ENCODE measurements at regions not wholly inside any gene's neighbourhood (a gene's known extent, or its start where the extent isn't known, plus 50 kb on each side); places are given as distances from the start of the nearest gene placed in this dataset.

DNA sequence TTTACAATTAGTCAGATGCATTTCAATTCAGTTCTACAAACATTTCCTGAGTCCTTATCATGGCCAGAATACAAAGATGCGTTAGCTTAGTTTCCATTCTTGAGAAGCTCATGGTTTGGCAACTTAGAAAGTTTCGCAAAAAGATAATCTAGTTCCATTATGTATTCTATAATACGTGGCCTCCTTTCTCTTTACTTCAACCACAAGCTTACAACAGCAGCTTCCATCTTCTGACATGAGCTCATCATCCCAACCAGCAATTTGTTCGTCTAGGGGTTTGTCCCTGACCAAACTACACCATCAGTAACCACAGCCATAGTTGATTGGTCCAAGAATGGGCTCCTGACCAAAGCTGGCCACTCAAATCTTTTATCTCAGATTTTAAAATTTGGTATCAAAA is 267.6 kb upstream of the TBC1D5 start (continued):
- TF ChIP-seq TCF7 (CRISPR knock-in tag; IDR thresholded peaks at IDR 0.05; ENCODE audit: low read depth) (no peak), ZNF232 (CRISPR knock-in tag; IDR thresholded peaks at IDR 0.05) (no peak), ZNF396 (CRISPR knock-in tag; IDR thresholded peaks at IDR 0.05; ENCODE audit: borderline replicate concordance) (no peak), STAT6 (CRISPR knock-in tag; conservative IDR thresholded peaks at IDR 0.05; ENCODE audit: low read depth) (no peak)

DNA sequence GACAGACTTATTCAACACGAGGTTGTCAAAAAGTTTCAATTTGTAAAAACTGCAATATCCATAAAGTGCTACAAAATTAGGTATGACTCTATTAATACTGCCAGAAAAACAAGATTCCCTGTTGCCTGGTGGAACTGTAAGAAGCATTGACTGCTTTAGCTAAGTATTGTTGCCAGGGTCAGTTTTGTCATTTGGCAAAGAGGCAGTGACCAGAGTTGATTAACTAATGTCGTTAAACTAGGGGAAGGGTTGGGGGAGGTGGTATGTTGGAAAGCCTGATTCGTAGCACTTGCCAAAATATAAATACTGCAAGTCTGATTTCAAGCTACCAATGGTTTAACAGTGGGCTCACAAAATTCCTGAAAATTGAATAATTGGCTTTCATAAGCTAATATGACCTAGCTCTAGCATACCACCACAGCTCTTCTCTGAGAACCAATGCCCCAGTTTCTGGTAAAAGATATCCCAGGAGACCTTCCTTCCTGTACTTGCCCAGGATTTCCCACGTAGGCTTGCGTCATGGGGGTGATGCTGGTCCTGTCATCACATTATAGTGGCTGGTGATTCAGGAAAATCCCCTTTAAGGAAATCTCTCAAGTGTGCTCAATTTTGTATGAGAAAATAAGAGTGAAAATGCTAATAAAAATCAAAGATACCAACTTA is 266.4 kb upstream of the TBC1D5 start:
- Mint-ChIP-seq H3K4me3 (no peak overlapping the region), H3K27ac (no peak overlapping the region), H3K27me3 (ENCODE audit: low read depth) (no peaks in the 10 kb centered on the region), H3K4me1 (peaks cover 8% of the 10 kb centered on the region), H3K36me3 (peaks cover 29% of the 10 kb centered on the region), H3K9me3 (peaks cover 31% of the 10 kb centered on the region)
- no peak for ATAC-seq
- no peak for DNase-seq (ENCODE audit: low spot score)
- ChIA-PET POLR2A (no interaction called here), CTCF (no interaction called here)
- TF ChIP-seq ZSCAN18 (CRISPR knock-in tag; IDR thresholded peaks at IDR 0.05) = no peak
- TF ChIP-seq TEAD1 (CRISPR knock-in tag; IDR thresholded peaks at IDR 0.05) = no peak
- TF ChIP-seq, protein P1, sequence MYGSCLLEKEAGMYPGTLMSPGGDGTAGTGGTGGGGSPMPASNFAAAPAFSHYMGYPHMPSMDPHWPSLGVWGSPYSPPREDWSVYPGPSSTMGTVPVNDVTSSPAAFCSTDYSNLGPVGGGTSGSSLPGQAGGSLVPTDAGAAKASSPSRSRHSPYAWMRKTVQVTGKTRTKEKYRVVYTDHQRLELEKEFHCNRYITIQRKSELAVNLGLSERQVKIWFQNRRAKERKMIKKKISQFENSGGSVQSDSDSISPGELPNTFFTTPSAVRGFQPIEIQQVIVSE (CRISPR knock-in tag; IDR thresholded peaks at IDR 0.05; ENCODE audit: borderline replicate concordance) = no peak
- no peak for TF ChIP-seq JUN (CRISPR knock-in tag; IDR thresholded peaks at IDR 0.05)
- no peak for TF ChIP-seq CBFB (CRISPR knock-in tag; IDR thresholded peaks at IDR 0.05; ENCODE audit: low read depth)
- TF ChIP-seq NR1H2 (CRISPR knock-in tag; IDR thresholded peaks at IDR 0.05) = no peak
- TF ChIP-seq TEAD4 (CRISPR knock-in tag; IDR thresholded peaks at IDR 0.05) = no peak
- TF ChIP-seq HMGA2 (CRISPR knock-in tag; IDR thresholded peaks at IDR 0.05) = no peak
- TF ChIP-seq SMAD4 (CRISPR knock-in tag; IDR thresholded peaks at IDR 0.05) = no peak
- TF ChIP-seq, protein P2, sequence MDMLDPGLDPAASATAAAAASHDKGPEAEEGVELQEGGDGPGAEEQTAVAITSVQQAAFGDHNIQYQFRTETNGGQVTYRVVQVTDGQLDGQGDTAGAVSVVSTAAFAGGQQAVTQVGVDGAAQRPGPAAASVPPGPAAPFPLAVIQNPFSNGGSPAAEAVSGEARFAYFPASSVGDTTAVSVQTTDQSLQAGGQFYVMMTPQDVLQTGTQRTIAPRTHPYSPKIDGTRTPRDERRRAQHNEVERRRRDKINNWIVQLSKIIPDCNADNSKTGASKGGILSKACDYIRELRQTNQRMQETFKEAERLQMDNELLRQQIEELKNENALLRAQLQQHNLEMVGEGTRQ (CRISPR knock-in tag; IDR thresholded peaks at IDR 0.05) = no peak
- no peak for TF ChIP-seq SMAD3 (CRISPR knock-in tag; IDR thresholded peaks at IDR 0.05; ENCODE audit: borderline replicate concordance)
- no peak for TF ChIP-seq JAZF1 (CRISPR knock-in tag; IDR thresholded peaks at IDR 0.05)
- TF ChIP-seq ZNF396 (CRISPR knock-in tag; IDR thresholded peaks at IDR 0.05; ENCODE audit: borderline replicate concordance) = no peak
- no peak for TF ChIP-seq GRHL2 (CRISPR knock-in tag; IDR thresholded peaks at IDR 0.05; ENCODE audit: insufficient replicate concordance, severe bottlenecking)
- TF ChIP-seq ZNF232 (CRISPR knock-in tag; IDR thresholded peaks at IDR 0.05) = no peak
- no peak for TF ChIP-seq MAX (CRISPR knock-in tag; IDR thresholded peaks at IDR 0.05)
- no peak for TF ChIP-seq MXD4 (CRISPR knock-in tag; IDR thresholded peaks at IDR 0.05; ENCODE audit: borderline replicate concordance)
- no peak for TF ChIP-seq PRRX2 (CRISPR knock-in tag; IDR thresholded peaks at IDR 0.05)
- TF ChIP-seq, protein P3, sequence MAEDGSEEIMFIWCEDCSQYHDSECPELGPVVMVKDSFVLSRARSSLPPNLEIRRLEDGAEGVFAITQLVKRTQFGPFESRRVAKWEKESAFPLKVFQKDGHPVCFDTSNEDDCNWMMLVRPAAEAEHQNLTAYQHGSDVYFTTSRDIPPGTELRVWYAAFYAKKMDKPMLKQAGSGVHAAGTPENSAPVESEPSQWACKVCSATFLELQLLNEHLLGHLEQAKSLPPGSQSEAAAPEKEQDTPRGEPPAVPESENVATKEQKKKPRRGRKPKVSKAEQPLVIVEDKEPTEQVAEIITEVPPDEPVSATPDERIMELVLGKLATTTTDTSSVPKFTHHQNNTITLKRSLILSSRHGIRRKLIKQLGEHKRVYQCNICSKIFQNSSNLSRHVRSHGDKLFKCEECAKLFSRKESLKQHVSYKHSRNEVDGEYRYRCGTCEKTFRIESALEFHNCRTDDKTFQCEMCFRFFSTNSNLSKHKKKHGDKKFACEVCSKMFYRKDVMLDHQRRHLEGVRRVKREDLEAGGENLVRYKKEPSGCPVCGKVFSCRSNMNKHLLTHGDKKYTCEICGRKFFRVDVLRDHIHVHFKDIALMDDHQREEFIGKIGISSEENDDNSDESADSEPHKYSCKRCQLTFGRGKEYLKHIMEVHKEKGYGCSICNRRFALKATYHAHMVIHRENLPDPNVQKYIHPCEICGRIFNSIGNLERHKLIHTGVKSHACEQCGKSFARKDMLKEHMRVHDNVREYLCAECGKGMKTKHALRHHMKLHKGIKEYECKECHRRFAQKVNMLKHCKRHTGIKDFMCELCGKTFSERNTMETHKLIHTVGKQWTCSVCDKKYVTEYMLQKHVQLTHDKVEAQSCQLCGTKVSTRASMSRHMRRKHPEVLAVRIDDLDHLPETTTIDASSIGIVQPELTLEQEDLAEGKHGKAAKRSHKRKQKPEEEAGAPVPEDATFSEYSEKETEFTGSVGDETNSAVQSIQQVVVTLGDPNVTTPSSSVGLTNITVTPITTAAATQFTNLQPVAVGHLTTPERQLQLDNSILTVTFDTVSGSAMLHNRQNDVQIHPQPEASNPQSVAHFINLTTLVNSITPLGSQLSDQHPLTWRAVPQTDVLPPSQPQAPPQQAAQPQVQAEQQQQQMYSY (CRISPR knock-in tag; IDR thresholded peaks at IDR 0.05) = no peak

Data from WTC11 (cell line).